DND-41 (cell line): ENCODE measurements at regions not wholly inside any gene's neighbourhood (a gene's known extent, or its start where the extent isn't known, plus 50 kb on each side); places are given as distances from the start of the nearest gene placed in this dataset.

Experiments used
- CTCF ChIP-seq: IDR thresholded peaks from 2 replicates; pipeline ENCODE4 v1.5.1; 2012; ENCODE audit warnings: borderline replicate concordance, low read length, moderate library complexity, mild to moderate bottlenecking; ENCODE audit not compliant: poor library complexity, severe bottlenecking; ENCODE audit errors: extremely low read depth
- EZH2 ChIP-seq: IDR thresholded peaks from 3 replicates; pipeline ENCODE4 v1.6.1; 2012; ENCODE audit warnings: borderline replicate concordance, low read depth, mild to moderate bottlenecking, moderate library complexity, low read length, inconsistent platforms; ENCODE audit not compliant: severe bottlenecking

GRCh38 chr4:114389070-114389685, 209.4 kb upstream of the UGT8 start:
- TF ChIP-seq CTCF: no peak
- no peak for TF ChIP-seq EZH2
